Gastroesophageal sphincter (tissue), 3 donors: ENCODE measurements at regions not wholly inside any gene's neighbourhood (a gene's known extent, or its start where the extent isn't known, plus 50 kb on each side); places are given as distances from the start of the nearest gene placed in this dataset.

Experiments used
- POLR2A ChIP-seq, 2 donors: fragments of 450-650 bp; IDR thresholded peaks; one replicate each; pipeline ENCODE4 v1.6.1; 2017; ENCODE audit warnings: antibody characterized with exemption in 2 of 2, mild to moderate bottlenecking in 2 of 2, moderate library complexity in 1 of 2
- POLR2AphosphoS5 ChIP-seq: sonication (generic); formaldehyde crosslinking; IDR thresholded peaks from one replicate; pipeline ENCODE4 v1.6.1; 2017; ENCODE audit warnings: antibody characterized with exemption
- TF ChIP-seq, protein P1 (sequence below), 4 experiments: fragments of 200-600 bp in 2 of 4; fragments of 450-650 bp in 2 of 4; sonication (generic) in 1 of 4; IDR thresholded peaks; one replicate each; pipeline ENCODE4 v1.5.1; 2017 to 2019; ENCODE audit warnings: antibody characterized with exemption in 4 of 4, mild to moderate bottlenecking in 2 of 4, moderate library complexity in 2 of 4

DNA sequence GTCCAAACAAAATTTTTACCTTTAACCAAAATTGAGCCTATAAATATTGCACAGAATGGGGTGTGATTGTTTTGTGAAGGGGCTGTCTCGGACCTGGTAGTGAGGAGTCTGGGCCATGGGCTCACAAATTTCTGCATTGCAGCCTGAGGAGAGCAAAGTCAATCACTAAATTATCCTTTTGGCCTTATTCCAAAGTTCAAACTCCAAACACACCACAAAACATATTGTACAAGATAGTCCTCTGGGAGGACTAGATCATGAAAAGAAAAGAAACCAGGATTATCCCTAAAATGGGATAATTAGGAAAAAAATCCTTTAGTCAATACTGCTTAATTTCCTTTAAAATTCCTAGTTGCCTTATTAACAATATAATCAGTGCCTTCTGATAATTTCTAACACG is 115.5 kb downstream of the BUB3 start:
- TF ChIP-seq, protein P1, sequence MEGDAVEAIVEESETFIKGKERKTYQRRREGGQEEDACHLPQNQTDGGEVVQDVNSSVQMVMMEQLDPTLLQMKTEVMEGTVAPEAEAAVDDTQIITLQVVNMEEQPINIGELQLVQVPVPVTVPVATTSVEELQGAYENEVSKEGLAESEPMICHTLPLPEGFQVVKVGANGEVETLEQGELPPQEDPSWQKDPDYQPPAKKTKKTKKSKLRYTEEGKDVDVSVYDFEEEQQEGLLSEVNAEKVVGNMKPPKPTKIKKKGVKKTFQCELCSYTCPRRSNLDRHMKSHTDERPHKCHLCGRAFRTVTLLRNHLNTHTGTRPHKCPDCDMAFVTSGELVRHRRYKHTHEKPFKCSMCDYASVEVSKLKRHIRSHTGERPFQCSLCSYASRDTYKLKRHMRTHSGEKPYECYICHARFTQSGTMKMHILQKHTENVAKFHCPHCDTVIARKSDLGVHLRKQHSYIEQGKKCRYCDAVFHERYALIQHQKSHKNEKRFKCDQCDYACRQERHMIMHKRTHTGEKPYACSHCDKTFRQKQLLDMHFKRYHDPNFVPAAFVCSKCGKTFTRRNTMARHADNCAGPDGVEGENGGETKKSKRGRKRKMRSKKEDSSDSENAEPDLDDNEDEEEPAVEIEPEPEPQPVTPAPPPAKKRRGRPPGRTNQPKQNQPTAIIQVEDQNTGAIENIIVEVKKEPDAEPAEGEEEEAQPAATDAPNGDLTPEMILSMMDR (IDR thresholded peaks at IDR 0.05) = no peak
- TF ChIP-seq POLR2A (IDR thresholded peaks at IDR 0.05) = no peak
- TF ChIP-seq POLR2AphosphoS5 = no peak
